Mucosa of descending colon (tissue), 3 donors: ENCODE measurements at regions not wholly inside any gene's neighbourhood (a gene's known extent, or its start where the extent isn't known, plus 50 kb on each side); places are given as distances from the start of the nearest gene placed in this dataset.

ENCODE experiments used
- ATAC-seq: fragments of 200-7000 bp; cut with Tn5 transposase; one replicate; pipeline ENCODE4 v1.9.1; 2020; ENCODE audit warnings: mild to moderate bottlenecking, moderate library complexity
- DNase-seq, 3 donors: peaks; one replicate each; pipeline ENCODE4 v3.0.0-alpha.2; 2020
- H3K36me3 ChIP-seq: fragments of 200-600 bp; one replicate; pipeline ENCODE4 v1.8.0; 2021; ENCODE audit warnings: low read depth, mild to moderate bottlenecking
- H3K4me1 ChIP-seq: fragments of 200-600 bp; one replicate; pipeline ENCODE4 v1.8.0; 2021; ENCODE audit warnings: low read depth, mild to moderate bottlenecking
- H3K4me3 ChIP-seq: fragments of 200-600 bp; one replicate; pipeline ENCODE4 v1.8.0; 2021; ENCODE audit warnings: mild to moderate bottlenecking
- H3K9me3 ChIP-seq: fragments of 200-600 bp; one replicate; pipeline ENCODE4 v1.8.0; 2021; ENCODE audit warnings: mild to moderate bottlenecking
- intact Hi-C, 2 donors: fragments of 100-400 bp; cut with DNase I in 1 of 2; cut with micrococcal nuclease in 1 of 2; formaldehyde crosslinking; loops; one replicate each; pipeline versions ENCODE4 v1.11.0 to v1.11.1; 2022; cut with DNase I, micrococcal nuclease
- TF ChIP-seq, protein P1 (sequence below): fragments of 200-600 bp; IDR thresholded peaks from one replicate; pipeline ENCODE4 v1.8.0; 2022; ENCODE audit warnings: antibody characterized with exemption, mild to moderate bottlenecking
- donor health status: DM: no; HTN: no; CAD: no; lungs with moderate emphysema.
- donor health status: DM: no; HTN: no; CAD: no.
- donor health status: DM: no; HTN: yes; CAD: no.

DNA sequence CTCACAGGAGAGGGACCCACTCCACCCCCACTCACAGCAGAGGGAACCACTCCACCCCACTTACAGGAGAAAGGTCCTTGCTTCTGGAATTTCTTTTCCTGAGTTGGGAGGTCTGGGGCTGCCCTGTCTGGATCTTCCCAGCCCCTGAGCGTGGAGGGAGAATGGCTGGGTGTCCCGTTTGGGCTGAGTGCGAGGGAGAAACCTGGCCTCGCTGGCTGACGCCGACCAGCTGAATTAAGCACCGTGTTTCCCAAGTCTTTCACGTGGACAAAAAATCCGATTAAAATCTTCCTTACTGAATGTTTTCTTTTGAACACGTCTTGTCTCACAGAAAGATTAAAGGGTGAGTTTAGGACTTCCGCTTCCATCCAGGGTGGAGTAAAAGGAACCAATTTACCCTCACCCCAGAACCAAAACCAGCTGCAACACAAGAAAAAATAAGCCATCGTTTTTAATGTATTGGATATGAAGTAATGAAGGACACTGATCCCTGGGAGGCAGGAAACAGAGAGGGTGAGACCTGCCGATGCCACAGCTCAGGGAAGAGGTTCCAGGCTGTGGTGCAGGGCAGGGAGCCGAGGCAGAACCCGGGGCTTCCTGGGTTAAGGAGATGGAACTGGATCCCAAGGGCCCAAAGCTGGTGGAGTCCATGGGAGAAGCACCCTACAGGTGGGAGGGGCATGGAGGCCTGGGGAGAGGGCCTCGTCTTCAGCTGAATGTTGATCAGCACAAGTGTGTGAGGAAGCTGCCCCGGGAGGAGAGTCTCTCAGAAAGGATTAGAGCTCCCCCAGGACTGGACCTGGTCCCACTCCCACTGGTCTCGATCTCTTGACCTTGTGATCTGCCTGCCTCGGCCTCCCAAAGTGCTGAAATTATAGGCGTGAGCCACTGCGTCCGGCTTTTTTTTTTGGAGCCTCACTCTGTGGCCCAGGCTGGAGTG lies 60.3 kb downstream of the RTP5 start:
- no peaks in the 10 kb centered on the region for H3K36me3 ChIP-seq
- intact Hi-C loops = no loop called here
- no peaks in the 10 kb centered on the region for H3K9me3 ChIP-seq
- H3K4me1 ChIP-seq = peaks cover 11% of the 10 kb centered on the region
- TF ChIP-seq, protein P1, sequence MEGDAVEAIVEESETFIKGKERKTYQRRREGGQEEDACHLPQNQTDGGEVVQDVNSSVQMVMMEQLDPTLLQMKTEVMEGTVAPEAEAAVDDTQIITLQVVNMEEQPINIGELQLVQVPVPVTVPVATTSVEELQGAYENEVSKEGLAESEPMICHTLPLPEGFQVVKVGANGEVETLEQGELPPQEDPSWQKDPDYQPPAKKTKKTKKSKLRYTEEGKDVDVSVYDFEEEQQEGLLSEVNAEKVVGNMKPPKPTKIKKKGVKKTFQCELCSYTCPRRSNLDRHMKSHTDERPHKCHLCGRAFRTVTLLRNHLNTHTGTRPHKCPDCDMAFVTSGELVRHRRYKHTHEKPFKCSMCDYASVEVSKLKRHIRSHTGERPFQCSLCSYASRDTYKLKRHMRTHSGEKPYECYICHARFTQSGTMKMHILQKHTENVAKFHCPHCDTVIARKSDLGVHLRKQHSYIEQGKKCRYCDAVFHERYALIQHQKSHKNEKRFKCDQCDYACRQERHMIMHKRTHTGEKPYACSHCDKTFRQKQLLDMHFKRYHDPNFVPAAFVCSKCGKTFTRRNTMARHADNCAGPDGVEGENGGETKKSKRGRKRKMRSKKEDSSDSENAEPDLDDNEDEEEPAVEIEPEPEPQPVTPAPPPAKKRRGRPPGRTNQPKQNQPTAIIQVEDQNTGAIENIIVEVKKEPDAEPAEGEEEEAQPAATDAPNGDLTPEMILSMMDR = no peak
- H3K4me3 ChIP-seq = no peak overlapping the region
- ATAC-seq = no peak
- DNase-seq = no peak

DNA sequence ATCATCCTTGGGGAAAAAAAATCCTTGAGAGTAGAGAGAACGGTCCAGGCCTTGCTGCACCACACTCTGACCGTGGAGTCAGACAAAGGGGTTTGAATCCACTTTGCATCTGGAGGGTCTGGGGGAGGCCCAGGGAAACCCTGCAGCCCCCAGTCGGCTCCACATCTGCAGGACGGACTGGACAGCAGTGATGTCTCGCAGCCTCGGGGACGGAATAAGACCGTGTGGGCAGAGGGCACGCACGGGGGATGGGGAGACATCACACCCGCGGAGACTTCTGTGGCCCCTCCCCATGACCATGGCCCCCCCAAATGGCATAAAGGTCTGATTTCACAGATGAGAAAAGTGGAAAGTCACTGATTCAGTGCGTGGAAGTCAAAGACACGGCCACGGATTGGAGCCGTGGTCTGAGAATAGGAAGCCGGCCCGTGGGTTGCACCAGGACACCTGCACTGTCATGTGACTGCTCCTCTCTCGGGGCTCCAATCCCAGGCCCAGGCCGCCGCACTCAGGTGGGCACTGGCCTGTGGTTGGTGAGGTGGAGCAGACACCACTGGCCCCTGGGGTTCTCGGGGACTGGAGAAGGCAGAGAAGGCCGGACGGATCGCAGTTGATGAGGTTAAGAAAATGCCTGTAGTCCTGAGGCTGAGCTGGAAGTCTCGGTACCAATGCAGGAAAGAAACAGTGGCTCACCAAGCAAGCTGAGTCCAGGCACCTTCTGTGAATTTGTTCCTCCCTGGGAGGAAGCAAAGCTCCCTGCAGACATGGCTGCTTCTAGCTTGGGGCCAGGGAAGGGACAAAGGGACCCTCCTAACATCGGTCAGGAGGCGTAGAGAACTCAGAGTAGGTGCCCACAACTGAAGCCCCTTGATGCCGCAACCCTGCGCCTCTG lies 61.8 kb downstream of the RTP5 start:
- intact Hi-C loops = no loop called here
- Histone ChIP-seq H3K4me3 (no peak overlapping the region), H3K36me3 (no peaks in the 10 kb centered on the region), H3K9me3 (no peaks in the 10 kb centered on the region), H3K4me1 (peaks cover 11% of the 10 kb centered on the region)
- TF ChIP-seq, protein P1 = no peak
- no peak for ATAC-seq
- DNase-seq = no peak

DNA sequence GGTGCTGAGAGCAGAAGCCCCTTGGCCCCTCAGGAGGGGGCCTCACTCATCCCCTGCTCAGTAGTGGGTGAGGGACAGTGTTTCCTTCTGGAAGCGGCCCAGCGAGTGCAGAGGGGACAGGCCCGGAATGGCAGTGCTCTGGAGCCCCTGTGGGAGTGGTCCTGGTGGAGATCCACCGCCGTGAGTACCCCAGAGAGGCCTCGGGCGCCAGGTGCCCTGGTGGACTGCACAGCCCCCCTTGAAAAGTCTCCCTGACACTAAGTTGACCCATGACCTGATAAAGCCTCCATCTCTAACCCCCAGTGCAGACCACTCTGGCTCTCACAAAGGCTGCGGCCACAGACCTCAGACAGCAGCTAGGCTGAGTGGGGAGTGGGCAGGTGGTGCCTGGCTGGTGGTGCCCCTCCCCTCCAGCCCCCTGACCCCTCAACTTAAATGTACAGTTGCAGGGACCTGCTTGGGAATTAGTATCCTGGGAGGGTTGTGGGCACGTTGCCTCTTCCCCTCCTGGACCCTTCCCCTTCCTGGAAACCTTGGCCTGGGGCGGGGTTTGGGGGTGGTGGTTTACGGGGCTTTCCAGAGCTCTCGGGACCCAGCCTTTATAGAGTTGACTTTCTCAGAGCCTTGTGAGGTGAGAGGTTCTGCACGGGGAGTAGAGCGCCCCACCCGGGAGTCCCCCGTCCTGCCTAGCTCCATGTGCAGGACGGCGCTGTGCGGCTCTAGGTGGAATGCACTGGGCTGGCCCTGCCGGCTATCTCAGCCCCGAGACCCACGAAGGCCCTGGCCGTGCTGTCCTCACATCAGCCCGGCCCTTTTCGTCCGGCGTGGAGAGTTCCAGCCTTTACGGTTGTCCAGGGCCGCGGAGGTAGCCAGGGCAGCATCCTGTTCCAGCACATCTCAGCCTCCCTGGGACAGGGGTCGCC lies 62.7 kb downstream of the RTP5 start:
- H3K4me3 ChIP-seq = no peak overlapping the region
- H3K36me3 ChIP-seq = no peaks in the 10 kb centered on the region
- TF ChIP-seq, protein P1 = no peak
- intact Hi-C loops = no loop called here
- no peak for DNase-seq
- H3K9me3 ChIP-seq = no peaks in the 10 kb centered on the region
- ATAC-seq = no peak
- peaks cover 11% of the 10 kb centered on the region for H3K4me1 ChIP-seq

DNA sequence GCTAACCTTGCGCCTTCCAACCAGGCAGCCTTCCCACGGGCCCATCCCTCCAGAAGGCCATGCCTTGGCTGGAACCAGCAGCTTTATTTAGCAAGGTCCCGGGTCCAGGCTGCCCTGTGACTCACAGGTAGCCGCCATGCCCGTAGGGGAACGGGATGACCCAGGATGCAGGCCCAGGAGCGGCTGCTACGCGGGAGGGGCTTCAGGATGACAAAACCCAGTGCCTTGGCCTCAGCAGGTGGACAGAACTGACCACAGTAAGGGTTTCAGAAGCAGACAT lies 63.3 kb downstream of the RTP5 start:
- DNase-seq (no peak), ATAC-seq (peak; percentile 40)
- Histone ChIP-seq H3K9me3 (no peaks in the 10 kb centered on the region), H3K4me1 (peaks cover 11% of the 10 kb centered on the region), H3K36me3 (no peaks in the 10 kb centered on the region), H3K4me3 (no peak overlapping the region)
- TF ChIP-seq, protein P1 = no peak
- intact Hi-C loops = no loop called here
